Ovary (tissue), 7 donors: ENCODE measurements at regions not wholly inside any gene's neighbourhood (a gene's known extent, or its start where the extent isn't known, plus 50 kb on each side); places are given as distances from the start of the nearest gene placed in this dataset.

Experiments used
- DNase-seq, 5 donors: peaks; one replicate each; pipeline ENCODE4 v3.0.0-alpha.2; 2019 to 2020
- H3K27ac ChIP-seq, 2 donors: fragments of 200-600 bp; one replicate each; pipeline versions ENCODE4 v1.5.1 to v1.8.0; 2019 to 2022
- H3K27me3 ChIP-seq: fragments of 200-600 bp; one replicate; pipeline ENCODE4 v1.8.0; 2022
- H3K36me3 ChIP-seq: fragments of 200-600 bp; sonication (generic); one replicate; pipeline ENCODE4 v1.5.1; 2019
- H3K4me1 ChIP-seq: one replicate; pipeline ENCODE4 v1.8.1; 2013; ENCODE audit warnings: mild to moderate bottlenecking, moderate library complexity; ENCODE audit not compliant: insufficient read depth
- H3K4me3 ChIP-seq: fragments of 200-600 bp; sonication (generic); one replicate; pipeline ENCODE4 v1.5.1; 2017
- H3K9me3 ChIP-seq, 2 donors: fragments of 200-600 bp in 1 of 2; sonication (generic) in 1 of 2; one replicate each; pipeline versions ENCODE4 v1.5.1 to v1.8.1; 2013 to 2019; ENCODE audit warnings: mild to moderate bottlenecking in 1 of 2, moderate library complexity in 1 of 2
- CTCF ChIP-seq, 3 donors: fragments of 450-650 bp in 2 of 3; fragments of 200-600 bp in 1 of 3; IDR thresholded peaks; one replicate each; pipeline versions ENCODE4 v1.5.1 to v1.8.0; 2016 to 2022; ENCODE audit warnings: antibody characterized with exemption in 3 of 3, mild to moderate bottlenecking in 1 of 3
- EP300 ChIP-seq: sonication (generic); formaldehyde crosslinking; IDR thresholded peaks from one replicate; pipeline ENCODE4 v1.6.1; 2017; ENCODE audit warnings: antibody characterized with exemption
- POLR2A ChIP-seq: fragments of 450-650 bp; IDR thresholded peaks from one replicate; pipeline ENCODE4 v1.6.1; 2017; ENCODE audit warnings: antibody characterized with exemption, mild to moderate bottlenecking, moderate library complexity
- WGBS, 3 donors: extraction: QIAGEN DNeasy Blood & Tissue Kit in 1 of 3; methylation state at CpG; one replicate each; pipeline versions ENCODE4 v1.1.5 to v1.1.7; 2013 to 2017; 5-methylcytosine and 5-hydroxymethylcytosine counted together
- intact Hi-C, 4 donors: fragments of 100-400 bp; cut with DNase I; formaldehyde crosslinking; loops; one replicate each; pipeline versions ENCODE4 v1.11.0 to v1.15.1; 2022 to 2023
- donor health status: DM: no; HTN: no; CAD: no; lungs with moderate emphysema.
- donor health status: DM: no; HTN: no; CAD: no.
- donor health status: Bipolar disorder and iron deficiency.
- donor health status: DM: no; HTN: no; CAD: no.
- donor health status: DM: yes; HTN: yes; CAD: no.

DNA sequence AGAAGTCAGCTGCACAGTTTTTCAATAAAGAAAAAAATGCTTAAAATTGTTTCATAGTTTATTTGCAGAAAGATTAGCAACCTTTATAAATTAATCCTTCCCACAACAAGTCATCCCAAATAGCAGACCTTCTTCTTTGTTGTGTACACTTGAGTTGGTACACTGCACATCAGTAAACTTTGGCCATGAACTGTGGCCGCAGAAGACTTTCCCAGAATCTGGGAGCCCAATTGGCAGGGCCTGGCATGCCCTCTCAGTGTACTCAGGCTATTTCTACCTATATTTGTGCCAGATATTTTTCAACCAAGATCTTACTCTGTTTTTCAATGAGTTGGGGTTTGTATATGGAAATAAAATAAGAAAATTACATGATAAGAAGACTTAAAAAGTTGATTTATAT lies 133.1 kb downstream of the DIPK2A start:
- Histone ChIP-seq H3K36me3 (no peaks in the 10 kb centered on the region), H3K9me3 (no peaks in the 10 kb centered on the region), H3K27ac (no peak overlapping the region), H3K4me3 (no peak overlapping the region), H3K27me3 (no peaks in the 10 kb centered on the region), H3K4me1 (no peaks in the 10 kb centered on the region)
- intact Hi-C loops, result no loop called here
- no peak for DNase-seq
- TF ChIP-seq CTCF (IDR thresholded peaks at IDR 0.05) (no peak), EP300 (no peak), POLR2A (no peak)
- 63 to 81% (median 71%) methylated on average over 1 of the region's 1 CpG for WGBS, 3 donors

DNA sequence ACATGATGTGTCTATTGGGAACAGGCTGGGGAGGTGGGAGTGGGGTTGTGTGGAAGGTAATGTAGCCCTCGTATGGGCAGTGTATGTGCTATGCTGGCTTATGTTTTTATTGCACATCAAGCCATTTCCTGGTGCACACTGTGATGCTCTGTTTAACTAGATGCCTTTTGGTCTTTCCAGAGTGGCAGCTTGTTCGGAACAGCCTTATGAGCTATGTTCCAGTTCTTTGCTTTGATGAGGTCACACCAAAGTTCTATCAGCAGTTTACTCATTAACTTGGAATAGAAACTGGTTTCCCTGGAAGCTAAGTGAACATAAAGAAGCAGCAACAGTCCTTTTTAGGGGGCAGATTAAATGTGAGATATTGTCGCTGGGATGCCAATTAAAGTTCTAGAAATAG lies 133.9 kb downstream of the DIPK2A start:
- WGBS, 3 donors, result 94 to 96% (median 94%) methylated on average over 3 of the region's 3 CpGs
- H3K27me3 ChIP-seq, result no peaks in the 10 kb centered on the region
- H3K4me1 ChIP-seq, result no peaks in the 10 kb centered on the region
- no peak for TF ChIP-seq POLR2A
- no peak for TF ChIP-seq EP300
- no peak for TF ChIP-seq CTCF (IDR thresholded peaks at IDR 0.05)
- intact Hi-C loops, result no loop called here
- no peak overlapping the region for H3K27ac ChIP-seq
- H3K4me3 ChIP-seq, result no peak overlapping the region
- no peak for DNase-seq
- no peaks in the 10 kb centered on the region for H3K9me3 ChIP-seq
- H3K36me3 ChIP-seq, result no peaks in the 10 kb centered on the region

GRCh38 chr3:144106970-144107369 lies 135.3 kb downstream of the DIPK2A start:
- WGBS, 3 donors, result 85 to 92% (median 89%) methylated on average over 3 of the region's 3 CpGs
- H3K27ac ChIP-seq, result no peak overlapping the region
- TF ChIP-seq POLR2A, result no peak
- no peak for TF ChIP-seq CTCF (IDR thresholded peaks at IDR 0.05)
- no peak for TF ChIP-seq EP300
- no peaks in the 10 kb centered on the region for H3K27me3 ChIP-seq
- intact Hi-C loops, result no loop called here
- H3K4me1 ChIP-seq, result no peaks in the 10 kb centered on the region
- DNase-seq, result no peak
- H3K36me3 ChIP-seq, result no peaks in the 10 kb centered on the region
- no peak overlapping the region for H3K4me3 ChIP-seq
- no peaks in the 10 kb centered on the region for H3K9me3 ChIP-seq

- DNase-seq, result no peak
- Histone ChIP-seq H3K36me3 (no peaks in the 10 kb centered on the region), H3K4me3 (no peak overlapping the region), H3K27ac (no peak overlapping the region), H3K4me1 (no peaks in the 10 kb centered on the region), H3K27me3 (no peaks in the 10 kb centered on the region), H3K9me3 (no peaks in the 10 kb centered on the region)
- intact Hi-C loops, result no loop called here
- 91 to 100% (median 97%) methylated on average over 1 of the region's 1 CpG for WGBS, 3 donors
- TF ChIP-seq CTCF (IDR thresholded peaks at IDR 0.05), result no peak
Measured at GRCh38 chr3:144107923-144108322, 136.3 kb downstream of the DIPK2A start.

- intact Hi-C loops, result no loop called here
- Histone ChIP-seq H3K36me3 (no peaks in the 10 kb centered on the region), H3K4me3 (no peak overlapping the region), H3K27me3 (no peaks in the 10 kb centered on the region), H3K4me1 (no peaks in the 10 kb centered on the region), H3K27ac (no peak overlapping the region), H3K9me3 (no peaks in the 10 kb centered on the region)
- DNase-seq, result no peak
- TF ChIP-seq POLR2A, result no peak
- TF ChIP-seq EP300, result no peak
- no peak for TF ChIP-seq CTCF (IDR thresholded peaks at IDR 0.05)
- WGBS, 3 donors, result 90 to 94% (median 90%) methylated on average over 3 of the region's 3 CpGs
Measured at GRCh38 chr3:144109944-144110343, 138.3 kb downstream of the DIPK2A start.
